SK-N-SH (cell line): ENCODE measurements at regions not wholly inside any gene's neighbourhood (a gene's known extent, or its start where the extent isn't known, plus 50 kb on each side); places are given as distances from the start of the nearest gene placed in this dataset.
"Not testable (repeated sequence)": the region's sequence is repeated elsewhere in the genome, so short reads cannot be mapped to it uniquely, and the experiment has no call there.

Experiments
- CTCF ChIP-seq: fragments of 200-600 bp; sonication (generic); IDR thresholded peaks from 2 replicates; pipeline ENCODE4 v1.6.1; 2017; ENCODE audit warnings: antibody characterized with exemption, mild to moderate bottlenecking, moderate library complexity
- EP300 ChIP-seq, 2 experiments: IDR thresholded peaks; 2 replicates each; pipeline versions ENCODE4 v1.4.0 to v1.6.1; 2012; ENCODE audit warnings: borderline replicate concordance in 1 of 2, low read depth in 1 of 2, low read length in 1 of 2
- GATA2 ChIP-seq: sonication (generic); formaldehyde crosslinking; IDR thresholded peaks from 2 replicates; pipeline ENCODE4 v1.5.0; 2020; ENCODE audit warnings: mild to moderate bottlenecking, missing genetic modification reagents
- MAX ChIP-seq: IDR thresholded peaks from 2 replicates; pipeline ENCODE4 v1.4.0; 2012; ENCODE audit warnings: low read depth
- USF1 ChIP-seq: IDR thresholded peaks from 2 replicates; pipeline ENCODE4 v1.4.0; 2012; ENCODE audit warnings: low read depth, borderline replicate concordance

- TF ChIP-seq MAX; EP300 (IDR thresholded peaks at IDR 0.05; ENCODE audit: borderline replicate concordance in 1 of 2, low read depth in 1 of 2, low read length in 1 of 2); CTCF; USF1; GATA2: not testable (repeated sequence)
Observed at GRCh38 chr16:29129458-29130038, 144.7 kb downstream of the LAT start.
